ENCODE measurements at regions not wholly inside any gene's neighbourhood (a gene's known extent, or its start where the extent isn't known, plus 50 kb on each side); places are given as distances from the start of the nearest gene placed in this dataset.
A peak's percentile ranks its signal among the peaks of the same experiment; 100 is the strongest.

GRCh38 chr6:156351346-156351966, 425.7 kb upstream of the ARID1B start:
- no peak for DNase-seq (ENCODE audit: low spot score)

- no peak for DNase-seq (ENCODE audit: low spot score)
These were observed 426.8 kb upstream of the ARID1B start for GRCh38 chr6:156350337-156350736.

GRCh38 chr6:156348849-156349248, 428.3 kb upstream of the ARID1B start:
- no peak for DNase-seq (ENCODE audit: low spot score)

- no peak for DNase-seq (ENCODE audit: low spot score)
These were observed 428.8 kb upstream of the ARID1B start for GRCh38 chr6:156348424-156348823.

GRCh38 chr6:156347656-156348055, 429.5 kb upstream of the ARID1B start:
- no peak for DNase-seq (ENCODE audit: low spot score)

GRCh38 chr6:156347246-156347645, 429.9 kb upstream of the ARID1B start:
- DNase-seq (ENCODE audit: low spot score): no peak

DNA sequence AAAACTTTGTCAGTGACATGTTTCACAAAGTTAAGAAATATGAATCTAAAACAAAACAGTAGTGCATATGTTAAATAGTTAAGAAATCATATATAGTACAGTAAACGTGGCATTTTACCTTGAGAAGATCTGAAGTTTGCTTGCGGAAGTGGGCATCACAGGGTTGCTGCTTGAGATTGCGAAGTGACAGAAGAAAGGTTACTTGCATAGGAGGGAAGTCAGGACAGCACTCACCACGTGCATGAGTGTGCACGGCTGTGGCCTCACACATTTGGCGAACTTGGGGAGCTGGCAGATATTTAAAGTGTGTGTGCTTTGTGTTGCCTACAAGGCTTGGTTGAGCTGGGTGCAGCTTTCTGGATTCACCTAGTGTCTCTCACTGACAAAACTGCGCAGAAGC, 431.5 kb upstream of the ARID1B start:
- DNase-seq (ENCODE audit: low spot score): no peak

GRCh38 chr6:156344491-156344890, 432.7 kb upstream of the ARID1B start:
- no peak for DNase-seq (ENCODE audit: low spot score)

- no peak for DNase-seq (ENCODE audit: low spot score)
These were observed 439.4 kb upstream of the ARID1B start for GRCh38 chr6:156337801-156338200.

DNA sequence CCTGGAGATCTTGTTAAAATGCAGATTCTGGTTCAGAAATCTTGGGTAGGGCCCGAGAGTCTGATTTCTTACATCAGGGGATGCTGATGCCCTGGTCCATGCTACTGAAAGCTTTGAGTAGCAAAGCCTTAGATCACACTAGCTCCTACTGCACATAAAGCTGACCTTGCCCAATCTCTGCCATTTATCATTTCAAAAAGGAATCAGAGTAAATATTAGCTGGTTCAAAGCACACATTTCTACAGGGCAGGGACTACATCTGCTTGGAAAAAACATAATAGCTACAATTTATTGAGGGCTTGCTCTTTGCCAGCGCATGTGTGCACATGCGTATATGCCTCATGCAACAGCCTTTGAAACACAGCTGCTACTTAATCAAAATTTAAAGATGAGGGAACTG, 440.4 kb upstream of the ARID1B start:
- no peak for DNase-seq (ENCODE audit: low spot score)

GRCh38 chr6:156336089-156336488, 441.1 kb upstream of the ARID1B start:
- no peak for DNase-seq (ENCODE audit: low spot score)

DNA sequence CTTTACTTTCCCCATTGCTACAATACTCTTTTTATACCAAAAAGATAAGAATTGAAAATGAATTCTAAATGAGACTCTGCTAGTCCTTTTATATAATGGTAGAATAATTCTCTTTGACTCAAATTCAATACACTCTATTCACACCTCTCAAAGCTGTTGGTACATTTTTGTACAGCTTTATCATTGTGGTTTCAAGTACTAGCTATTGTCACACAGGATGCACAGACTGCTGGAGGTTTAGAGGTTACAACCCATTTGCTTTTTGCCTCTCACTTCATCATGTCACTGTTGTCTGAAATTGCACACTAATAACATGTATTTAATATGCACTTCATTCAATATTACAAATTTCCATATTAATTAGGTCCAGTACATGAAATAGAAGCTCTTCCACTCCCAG, 442.2 kb upstream of the ARID1B start:
- DNase-seq (ENCODE audit: low spot score): no peak

GRCh38 chr6:156319707-156320106, 457.5 kb upstream of the ARID1B start:
- no peak for DNase-seq (ENCODE audit: low spot score)

GRCh38 chr6:156316583-156317125, 460.5 kb upstream of the ARID1B start:
- peak; percentile 15 for DNase-seq (ENCODE audit: low spot score)

GRCh38 chr6:156315146-156315545, 462.0 kb upstream of the ARID1B start:
- DNase-seq (ENCODE audit: low spot score): no peak

DNA sequence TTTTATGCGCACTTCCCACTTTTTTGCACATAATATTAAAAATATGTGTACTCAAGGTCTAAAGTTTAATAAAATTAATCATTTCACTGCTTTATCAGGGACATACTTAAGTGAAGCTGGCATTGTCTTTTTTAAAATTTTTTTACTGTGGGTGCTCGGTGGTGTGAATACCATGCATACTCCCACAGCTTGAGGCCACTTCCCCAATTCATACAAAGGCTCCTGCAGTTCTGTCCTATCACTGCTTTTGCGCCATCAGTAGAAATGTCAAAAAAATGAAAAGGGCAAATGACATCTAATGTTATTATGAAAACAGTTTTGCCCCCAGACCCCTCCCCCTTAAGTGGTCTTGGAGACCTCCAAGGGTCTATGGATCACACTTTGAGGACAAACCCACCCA, 464.1 kb upstream of the ARID1B start:
- DNase-seq (ENCODE audit: low spot score): no peak

DNA sequence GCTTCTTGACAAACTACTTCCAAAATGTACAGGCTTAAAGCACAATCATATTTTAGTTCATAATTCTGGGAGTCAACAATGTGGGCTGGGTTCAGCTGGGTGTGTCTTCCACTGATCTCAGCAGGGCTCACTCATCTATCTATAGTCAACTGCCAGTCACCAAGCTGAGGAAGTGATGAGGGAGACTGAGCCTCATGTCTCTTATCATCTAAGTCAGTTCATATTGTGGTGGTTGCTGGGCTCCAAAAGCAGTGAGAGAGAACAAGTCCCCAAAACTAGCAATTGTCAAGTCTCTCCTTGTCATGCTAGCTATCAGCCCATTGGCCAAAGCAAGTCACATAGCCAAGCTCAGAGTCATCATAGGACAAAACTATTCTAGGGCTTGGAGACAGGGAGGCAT, 465.9 kb upstream of the ARID1B start:
- no peak for DNase-seq (ENCODE audit: low spot score)

DNA sequence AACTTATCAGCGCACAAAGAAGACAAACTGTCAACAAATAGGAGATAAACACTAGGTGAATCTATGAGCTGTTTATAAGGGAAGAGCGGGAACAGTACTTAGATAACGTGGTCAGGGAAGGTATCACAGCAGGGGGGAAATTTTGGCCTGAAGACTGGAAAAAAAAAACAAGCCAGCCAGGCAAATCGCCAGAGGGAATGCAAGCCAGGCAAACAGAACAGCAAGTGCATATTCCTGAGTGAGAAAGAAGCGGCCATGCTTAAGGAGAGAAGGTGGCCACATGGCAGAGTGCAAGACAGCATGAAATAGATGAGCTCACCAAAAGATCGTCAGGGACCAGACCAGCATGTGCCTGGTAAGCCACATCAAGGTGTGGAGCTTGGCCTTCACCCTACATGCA, 466.5 kb upstream of the ARID1B start:
- no peak for DNase-seq (ENCODE audit: low spot score)

DNA sequence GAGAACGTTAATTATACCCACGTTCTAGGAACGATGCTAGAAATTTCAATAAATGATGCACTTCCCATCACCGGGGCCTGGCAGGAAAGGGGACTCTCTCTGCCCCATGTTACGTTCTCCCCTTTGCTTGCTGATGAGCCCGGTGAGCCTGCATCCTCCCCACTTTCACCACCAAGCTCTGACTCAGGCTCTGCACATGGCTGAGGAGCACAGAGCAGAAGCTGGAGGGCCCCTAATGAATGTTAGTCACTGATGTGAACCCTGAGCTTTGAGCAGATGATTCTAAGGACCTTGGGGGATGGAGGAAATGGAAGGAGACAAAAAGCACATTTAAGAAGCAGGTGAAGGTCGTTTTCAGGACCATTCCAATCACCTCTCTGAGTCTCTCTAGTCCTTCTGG, 468.2 kb upstream of the ARID1B start:
- DNase-seq (ENCODE audit: low spot score): no peak

GRCh38 chr6:156308604-156309003, 468.6 kb upstream of the ARID1B start:
- DNase-seq (ENCODE audit: low spot score): no peak

DNA sequence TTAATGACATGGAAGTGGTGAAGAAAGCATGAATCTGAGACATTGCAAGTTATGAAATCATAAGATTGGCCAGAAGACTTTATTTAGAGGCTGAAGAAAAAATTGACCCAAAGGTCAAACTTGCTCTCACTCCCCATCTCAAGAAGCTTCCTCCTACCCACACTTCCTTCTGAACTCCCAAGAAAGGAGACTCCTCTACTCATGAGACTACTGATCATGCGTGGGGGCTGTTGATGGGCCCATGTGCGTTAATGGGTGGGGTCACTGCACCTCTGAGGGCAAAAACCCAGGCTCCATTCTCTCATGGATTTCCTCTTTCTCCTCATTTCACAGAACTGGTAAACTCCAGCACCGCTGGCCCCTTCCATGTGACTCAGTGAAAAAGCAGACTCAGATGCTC, 470.6 kb upstream of the ARID1B start:
- no peak for DNase-seq (ENCODE audit: low spot score)

DNA sequence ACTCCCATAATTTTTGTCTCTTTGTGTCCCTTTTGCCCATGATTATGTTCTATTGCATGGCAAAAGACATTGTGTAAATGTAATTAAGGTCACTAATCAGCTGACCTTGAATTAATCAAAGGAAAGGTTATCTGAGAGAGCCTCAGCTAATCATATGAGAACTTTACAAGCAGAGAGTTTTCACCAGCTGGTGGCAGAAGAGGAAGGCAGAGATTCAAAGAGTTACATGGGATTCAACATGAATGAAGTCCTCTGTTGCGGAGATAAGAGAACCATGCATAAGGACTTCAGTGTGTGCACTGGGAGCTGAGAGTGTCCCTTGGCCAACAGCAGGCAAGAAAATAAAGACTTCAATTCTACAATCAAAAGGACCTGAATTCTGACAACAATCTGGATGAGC, 494.1 kb upstream of the ARID1B start:
- peak; percentile 6 for DNase-seq (ENCODE audit: low spot score)

- DNase-seq (ENCODE audit: low spot score): no peak
These were observed 495.1 kb upstream of the ARID1B start for GRCh38 chr6:156282087-156282486.

DNA sequence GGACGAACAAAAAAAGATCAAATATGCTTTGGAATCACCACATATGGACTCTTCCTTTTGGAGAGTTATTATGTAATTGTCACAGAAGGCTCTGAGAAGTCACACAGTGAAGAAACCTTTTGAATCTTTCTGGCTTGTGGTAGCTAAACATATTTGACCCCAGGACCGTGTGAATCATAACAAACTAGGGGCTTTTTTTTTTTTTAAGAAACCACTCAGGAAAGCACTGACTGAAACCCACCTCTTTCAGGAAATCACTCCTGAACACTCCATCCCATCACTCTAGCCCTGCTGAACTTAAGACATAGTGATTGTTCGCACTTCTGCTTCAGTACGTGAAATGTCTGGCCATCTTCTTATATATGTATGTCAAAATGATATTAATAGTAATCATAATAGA, 495.9 kb upstream of the ARID1B start:
- no peak for DNase-seq (ENCODE audit: low spot score)
